ENCODE measurements at regions not wholly inside any gene's neighbourhood (a gene's known extent, or its start where the extent isn't known, plus 50 kb on each side); places are given as distances from the start of the nearest gene placed in this dataset.

DNA sequence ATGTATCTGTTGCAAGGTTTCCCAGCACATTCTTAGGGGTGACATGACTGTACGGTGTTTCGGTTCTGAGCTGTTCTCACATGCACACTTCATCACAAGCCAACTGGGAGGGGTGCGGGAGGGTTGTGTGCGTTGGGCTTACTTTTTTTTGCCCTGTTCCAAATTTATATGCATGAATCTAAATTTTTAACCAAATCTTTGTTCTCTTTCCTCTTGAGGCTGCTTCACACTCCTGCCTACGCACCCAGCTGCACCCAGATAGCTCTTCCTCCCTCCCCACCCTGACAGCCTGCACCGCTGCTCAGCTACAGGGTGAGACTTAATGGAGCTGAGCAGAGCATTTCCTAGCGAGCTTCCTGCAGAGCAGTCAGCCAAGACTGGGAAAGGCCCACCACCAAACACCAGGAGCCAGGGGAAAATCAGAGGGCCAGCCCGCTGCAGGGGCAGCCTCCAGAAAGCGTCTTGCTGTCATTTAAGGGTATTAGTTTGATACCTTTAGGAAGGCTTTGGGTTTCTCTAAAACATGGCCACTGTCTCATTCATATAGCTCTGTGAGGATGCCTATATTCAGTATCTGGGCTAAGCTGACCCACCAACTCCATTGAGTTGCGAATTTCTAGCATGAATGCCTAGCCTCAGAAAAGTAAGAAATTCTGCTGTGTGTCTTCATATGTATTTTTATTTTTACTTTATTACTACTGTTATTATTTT lies 84.5 kb downstream of the POU3F3 start:
- no peak for TF ChIP-seq SMC3 (conservative IDR thresholded peaks at IDR 0.05; ENCODE audit: poor library complexity)
- no peak for TF ChIP-seq REST (IDR thresholded peaks at IDR 0.05; ENCODE audit: borderline replicate concordance)
- TF ChIP-seq EZH2 (IDR thresholded peaks at IDR 0.05; ENCODE audit: borderline replicate concordance, insufficient read depth, low read length, poor library complexity, severe bottlenecking): no peak
- no peak for TF ChIP-seq TAF1 (IDR thresholded peaks at IDR 0.05; ENCODE audit: low read depth)
- no peak for TF ChIP-seq EP300 (conservative IDR thresholded peaks at IDR 0.05; ENCODE audit: poor library complexity, severe bottlenecking)
- no peak for TF ChIP-seq RAD21 (conservative IDR thresholded peaks at IDR 0.05)
- TF ChIP-seq CTCF (IDR thresholded peaks at IDR 0.05; ENCODE audit: poor library complexity, severe bottlenecking): no peak
- TF ChIP-seq MXI1 (conservative IDR thresholded peaks at IDR 0.05; ENCODE audit: poor library complexity, severe bottlenecking): no peak
- TF ChIP-seq POLR2AphosphoS5 (IDR thresholded peaks at IDR 0.05): no peak
- H3K9me2 ChIP-seq (ENCODE audit: insufficient read depth, low read length): no peaks in the 10 kb centered on the region
- no peaks in the 10 kb centered on the region for H4K20me1 ChIP-seq (ENCODE audit: insufficient read depth)

GRCh38 chr2:104939570-104940217 lies 85.8 kb downstream of the POU3F3 start:
- H3K4me3 ChIP-seq (ENCODE audit: low read length): no peak overlapping the region
- no peak overlapping the region for H3K9ac ChIP-seq (ENCODE audit: low read length)
- H3K9me3 ChIP-seq (ENCODE audit: low read length): no peaks in the 10 kb centered on the region
- H3K36me3 ChIP-seq (ENCODE audit: insufficient read depth, low read length): no peaks in the 10 kb centered on the region
- H3K27ac ChIP-seq (ENCODE audit: low read length): no peak overlapping the region
- H3K4me2 ChIP-seq (ENCODE audit: low read length): no peak overlapping the region
- no peaks in the 10 kb centered on the region for H3K79me2 ChIP-seq (replicated peaks; ENCODE audit: insufficient read depth, low read length)
- H3F3A ChIP-seq (ENCODE audit: insufficient read depth, low read length, poor library complexity, severe bottlenecking): no peaks in the 10 kb centered on the region
- H3K9me2 ChIP-seq (ENCODE audit: insufficient read depth, low read length): no peaks in the 10 kb centered on the region
- TF ChIP-seq RAD21 (conservative IDR thresholded peaks at IDR 0.05): no peak
- TF ChIP-seq CTCF (IDR thresholded peaks at IDR 0.05; ENCODE audit: poor library complexity, severe bottlenecking): no peak
- TF ChIP-seq MXI1 (conservative IDR thresholded peaks at IDR 0.05; ENCODE audit: poor library complexity, severe bottlenecking): no peak
- no peak for TF ChIP-seq REST (IDR thresholded peaks at IDR 0.05; ENCODE audit: borderline replicate concordance)
- TF ChIP-seq TAF1 (IDR thresholded peaks at IDR 0.05; ENCODE audit: low read depth): no peak
- no peak for TF ChIP-seq POLR2AphosphoS5 (IDR thresholded peaks at IDR 0.05)
- TF ChIP-seq SMC3 (conservative IDR thresholded peaks at IDR 0.05; ENCODE audit: poor library complexity): no peak
- TF ChIP-seq EP300 (conservative IDR thresholded peaks at IDR 0.05; ENCODE audit: poor library complexity, severe bottlenecking): no peak
- no peak for TF ChIP-seq EZH2 (IDR thresholded peaks at IDR 0.05; ENCODE audit: borderline replicate concordance, insufficient read depth, low read length, poor library complexity, severe bottlenecking)
- H2AFZ ChIP-seq (ENCODE audit: low read depth, low read length): no peak overlapping the region
- H3K27me3 ChIP-seq (ENCODE audit: insufficient read depth, low read depth, low read length): no peaks in the 10 kb centered on the region
- no peaks in the 10 kb centered on the region for H4K20me1 ChIP-seq (ENCODE audit: insufficient read depth)

More for the DNA sequence above, 84.5 kb downstream of the POU3F3 start:
- Histone ChIP-seq H3F3A (ENCODE audit: insufficient read depth, low read length, poor library complexity, severe bottlenecking) (no peaks in the 10 kb centered on the region), H3K4me2 (ENCODE audit: low read length) (no peak overlapping the region), H3K9ac (ENCODE audit: low read length) (no peak overlapping the region), H3K27ac (ENCODE audit: low read length) (no peak overlapping the region), H3K9me3 (ENCODE audit: low read length) (no peaks in the 10 kb centered on the region), H3K79me2 (replicated peaks; ENCODE audit: insufficient read depth, low read length) (no peaks in the 10 kb centered on the region), H2AFZ (ENCODE audit: low read depth, low read length) (no peak overlapping the region), H3K4me3 (ENCODE audit: low read length) (no peak overlapping the region), H3K36me3 (ENCODE audit: insufficient read depth, low read length) (no peaks in the 10 kb centered on the region), H3K27me3 (ENCODE audit: insufficient read depth, low read depth, low read length) (no peaks in the 10 kb centered on the region)

Measured in neural cell (in vitro differentiated cells).